ENCODE measurements at regions not wholly inside any gene's neighbourhood (a gene's known extent, or its start where the extent isn't known, plus 50 kb on each side); places are given as distances from the start of the nearest gene placed in this dataset.
A peak's percentile ranks its signal among the peaks of the same experiment; 100 is the strongest.

DNA sequence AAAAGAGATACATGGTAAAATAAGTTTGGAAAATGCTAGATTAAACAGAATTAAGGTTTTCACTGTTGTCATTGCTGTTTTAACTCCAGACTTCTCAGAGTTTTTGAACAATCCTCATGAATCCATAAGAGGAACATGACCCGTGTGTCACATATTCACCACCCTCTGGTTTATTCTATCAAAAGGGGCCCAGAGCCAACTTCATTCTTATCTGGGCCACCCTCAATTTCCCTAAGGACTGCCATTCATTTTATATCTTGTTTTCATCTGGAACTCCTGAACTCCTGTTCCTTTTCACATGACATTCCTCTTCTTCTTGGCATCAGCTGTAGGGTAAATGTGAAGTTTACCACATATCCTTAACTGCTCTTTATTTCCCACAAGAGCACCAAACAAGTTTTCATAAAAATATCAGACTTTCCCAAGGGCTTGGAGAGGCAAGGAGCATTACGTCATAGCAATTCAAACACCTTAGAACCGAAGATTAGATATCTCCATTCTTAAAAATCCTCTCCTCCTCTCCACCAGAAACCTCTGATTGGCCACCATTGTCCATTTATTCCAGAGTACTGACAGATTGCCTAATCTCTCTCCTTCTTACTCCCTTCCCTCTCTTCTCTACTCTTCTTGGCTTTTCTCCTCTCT, 225.2 kb downstream of the SEC23A start:
- DNase-seq (no peak), ATAC-seq (no peak)
- H3K9me3 Mint-ChIP-seq, result no peaks in the 10 kb centered on the region
- no peak overlapping the region for H3K4me3 Mint-ChIP-seq
- no peaks in the 10 kb centered on the region for H3K36me3 Mint-ChIP-seq (ENCODE audit: insufficient read depth)
- peaks cover 14% of the 10 kb centered on the region for H3K27me3 Mint-ChIP-seq (ENCODE audit: low read depth)
- H3K4me1 Mint-ChIP-seq (ENCODE audit: low read depth), result no peaks in the 10 kb centered on the region

DNA sequence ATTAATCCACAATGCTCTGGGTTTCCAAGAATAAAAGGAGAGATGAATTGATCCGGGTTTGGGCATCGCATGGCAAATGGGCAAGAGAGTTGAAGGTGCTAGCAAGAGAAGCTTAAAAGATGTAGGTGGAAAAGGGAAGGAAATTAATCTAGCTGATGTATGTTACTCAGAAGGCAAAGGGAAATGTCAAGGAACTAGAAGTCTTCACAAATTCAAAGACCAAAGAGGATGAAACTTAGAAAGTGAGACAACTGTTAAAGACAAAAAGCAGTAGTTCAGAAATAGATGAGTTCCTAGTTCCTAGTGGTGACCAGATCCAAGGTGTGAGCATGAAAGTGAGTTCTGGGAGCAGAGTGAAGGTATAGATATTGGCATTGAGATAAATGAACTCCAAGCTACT, 228.3 kb downstream of the SEC23A start:
- DNase-seq, result no peak
- no peaks in the 10 kb centered on the region for H3K9me3 Mint-ChIP-seq
- H3K4me3 Mint-ChIP-seq, result no peak overlapping the region
- no peaks in the 10 kb centered on the region for H3K36me3 Mint-ChIP-seq (ENCODE audit: insufficient read depth)
- no peak for ATAC-seq
- H3K27me3 Mint-ChIP-seq (ENCODE audit: low read depth), result peaks cover 10% of the 10 kb centered on the region
- H3K4me1 Mint-ChIP-seq (ENCODE audit: low read depth), result no peaks in the 10 kb centered on the region

- no peaks in the 10 kb centered on the region for H3K36me3 Mint-ChIP-seq (ENCODE audit: insufficient read depth)
- H3K4me1 Mint-ChIP-seq (ENCODE audit: low read depth), result no peaks in the 10 kb centered on the region
- DNase-seq (no peak), ATAC-seq (no peak)
- H3K27me3 Mint-ChIP-seq (ENCODE audit: low read depth), result peaks cover 6% of the 10 kb centered on the region
- no peaks in the 10 kb centered on the region for H3K9me3 Mint-ChIP-seq
- no peak overlapping the region for H3K4me3 Mint-ChIP-seq
Observed at GRCh38 chr14:38873941-38874612, 229.0 kb downstream of the SEC23A start.

- H3K27me3 Mint-ChIP-seq (ENCODE audit: low read depth), result no peaks in the 10 kb centered on the region
- H3K4me3 Mint-ChIP-seq, result no peak overlapping the region
- DNase-seq (no peak), ATAC-seq (no peak)
- no peaks in the 10 kb centered on the region for H3K9me3 Mint-ChIP-seq
- no peaks in the 10 kb centered on the region for H3K4me1 Mint-ChIP-seq (ENCODE audit: low read depth)
- no peaks in the 10 kb centered on the region for H3K36me3 Mint-ChIP-seq (ENCODE audit: insufficient read depth)
Observed at GRCh38 chr14:38870296-38870836, 232.7 kb downstream of the SEC23A start.

- Mint-ChIP-seq H3K4me1 (ENCODE audit: low read depth) (no peaks in the 10 kb centered on the region), H3K9me3 (no peaks in the 10 kb centered on the region), H3K36me3 (ENCODE audit: insufficient read depth) (no peaks in the 10 kb centered on the region), H3K27me3 (ENCODE audit: low read depth) (peaks cover 8% of the 10 kb centered on the region), H3K4me3 (no peak overlapping the region)
- DNase-seq, result no peak
- no peak for ATAC-seq
Observed at GRCh38 chr14:38868399-38869290, 234.4 kb downstream of the SEC23A start.

- H3K9me3 Mint-ChIP-seq, result no peaks in the 10 kb centered on the region
- no peak overlapping the region for H3K4me3 Mint-ChIP-seq
- H3K4me1 Mint-ChIP-seq (ENCODE audit: low read depth), result no peaks in the 10 kb centered on the region
- H3K27me3 Mint-ChIP-seq (ENCODE audit: low read depth), result peaks cover 8% of the 10 kb centered on the region
- no peaks in the 10 kb centered on the region for H3K36me3 Mint-ChIP-seq (ENCODE audit: insufficient read depth)
- ATAC-seq, result peak in 1 of 2 donors; percentile 73
- DNase-seq, result peak; percentile 23
Observed at GRCh38 chr14:38867561-38868150, 235.4 kb downstream of the SEC23A start.

GRCh38 chr14:38866461-38866860, 236.6 kb downstream of the SEC23A start:
- no peaks in the 10 kb centered on the region for H3K36me3 Mint-ChIP-seq (ENCODE audit: insufficient read depth)
- no peak for ATAC-seq
- H3K4me3 Mint-ChIP-seq, result no peak overlapping the region
- H3K9me3 Mint-ChIP-seq, result no peaks in the 10 kb centered on the region
- DNase-seq, result no peak
- no peaks in the 10 kb centered on the region for H3K4me1 Mint-ChIP-seq (ENCODE audit: low read depth)
- peaks cover 8% of the 10 kb centered on the region for H3K27me3 Mint-ChIP-seq (ENCODE audit: low read depth)

DNA sequence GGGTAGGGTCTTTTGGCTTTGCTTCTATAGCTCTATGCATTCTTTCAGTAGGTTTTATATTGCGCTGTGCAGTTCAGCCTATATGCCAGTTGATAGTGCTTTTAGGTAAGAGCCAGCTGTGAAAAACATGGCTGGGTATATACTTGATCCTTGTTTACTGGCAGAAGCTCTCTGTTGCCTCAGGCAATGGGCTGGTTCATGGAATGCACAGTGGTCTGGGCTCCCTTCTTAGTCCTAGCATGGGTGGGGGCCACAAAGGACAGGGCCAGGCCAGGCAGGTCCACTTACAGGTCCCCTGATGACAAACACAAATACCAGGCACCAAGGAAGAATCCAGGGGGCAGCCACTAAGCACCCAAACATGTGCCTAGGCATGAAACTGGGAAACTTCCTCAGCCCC, 240.7 kb downstream of the SEC23A start:
- Mint-ChIP-seq H3K36me3 (ENCODE audit: insufficient read depth) (no peaks in the 10 kb centered on the region), H3K9me3 (no peaks in the 10 kb centered on the region), H3K4me3 (no peak overlapping the region), H3K4me1 (ENCODE audit: low read depth) (no peaks in the 10 kb centered on the region), H3K27me3 (ENCODE audit: low read depth) (peaks cover 8% of the 10 kb centered on the region)
- no peak for DNase-seq
- ATAC-seq, result no peak

DNA sequence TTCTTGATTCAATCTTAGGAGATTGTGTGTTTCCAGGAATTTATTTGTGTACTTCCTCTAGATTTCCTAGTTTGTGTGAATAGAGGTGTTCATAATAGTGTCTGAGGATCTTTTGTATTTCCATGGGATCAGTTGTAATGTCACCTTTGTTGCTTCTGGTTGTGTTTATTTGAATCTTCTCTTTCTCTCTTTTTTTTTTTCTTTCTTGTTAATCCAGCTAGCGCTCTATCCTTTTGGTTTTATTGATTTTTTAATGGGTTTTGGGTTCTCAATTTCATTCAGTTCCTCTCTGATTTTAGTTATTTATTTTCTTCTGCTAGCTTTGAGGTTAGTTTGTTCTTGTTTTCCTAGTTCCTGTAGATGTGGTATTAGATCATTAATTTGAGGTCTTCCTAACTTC, 242.5 kb downstream of the SEC23A start:
- DNase-seq, result no peak
- Mint-ChIP-seq H3K4me3 (no peak overlapping the region), H3K9me3 (no peaks in the 10 kb centered on the region), H3K4me1 (ENCODE audit: low read depth) (no peaks in the 10 kb centered on the region), H3K36me3 (ENCODE audit: insufficient read depth) (no peaks in the 10 kb centered on the region), H3K27me3 (ENCODE audit: low read depth) (peaks cover 8% of the 10 kb centered on the region)
- no peak for ATAC-seq

DNA sequence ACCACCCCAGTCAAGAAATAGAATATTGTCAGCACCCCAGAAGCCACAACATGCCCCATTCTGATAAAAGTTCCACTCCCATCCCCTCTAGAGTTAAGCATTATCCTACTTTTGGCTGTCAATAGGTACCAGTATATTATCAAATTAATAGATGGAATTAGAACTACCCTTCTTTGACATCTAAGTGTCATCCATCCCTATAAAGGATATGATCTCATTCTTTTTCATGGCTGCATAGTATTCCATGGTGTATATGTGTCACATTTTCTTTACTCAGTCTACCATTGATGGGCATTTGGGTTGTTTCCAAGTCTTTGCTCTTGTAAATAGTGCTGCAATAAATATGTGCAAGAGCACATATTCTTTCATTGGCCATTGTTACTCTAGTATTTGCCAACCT, 246.2 kb downstream of the SEC23A start:
- ATAC-seq (no peak), DNase-seq (no peak)
- Mint-ChIP-seq H3K27me3 (ENCODE audit: low read depth) (no peaks in the 10 kb centered on the region), H3K9me3 (no peaks in the 10 kb centered on the region), H3K4me3 (no peak overlapping the region), H3K36me3 (ENCODE audit: insufficient read depth) (no peaks in the 10 kb centered on the region), H3K4me1 (ENCODE audit: low read depth) (no peaks in the 10 kb centered on the region)

DNA sequence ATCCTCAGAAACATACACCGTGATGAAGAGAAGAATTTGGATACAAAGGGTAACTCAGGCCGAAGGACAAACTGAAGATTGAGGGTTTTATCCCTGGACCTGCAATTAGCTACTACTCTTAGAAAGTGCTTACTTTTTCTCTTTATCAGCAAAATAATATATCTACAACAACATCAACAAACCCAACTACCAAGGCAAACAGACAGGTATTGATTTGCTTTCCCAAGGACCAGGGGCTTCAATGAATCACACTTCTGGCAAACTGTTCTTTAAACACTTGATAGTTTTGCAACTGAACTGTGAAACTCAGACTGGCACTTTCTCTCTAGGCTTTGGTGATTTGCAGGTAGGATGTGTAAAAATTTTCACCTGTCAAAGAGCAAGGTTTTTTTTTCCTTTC, 247.5 kb downstream of the SEC23A start:
- no peaks in the 10 kb centered on the region for H3K9me3 Mint-ChIP-seq
- no peaks in the 10 kb centered on the region for H3K4me1 Mint-ChIP-seq (ENCODE audit: low read depth)
- no peaks in the 10 kb centered on the region for H3K27me3 Mint-ChIP-seq (ENCODE audit: low read depth)
- H3K36me3 Mint-ChIP-seq (ENCODE audit: insufficient read depth), result no peaks in the 10 kb centered on the region
- no peak for ATAC-seq
- DNase-seq, result no peak
- no peak overlapping the region for H3K4me3 Mint-ChIP-seq

GRCh38 chr14:38851111-38851510, 251.9 kb downstream of the SEC23A start:
- Mint-ChIP-seq H3K4me3 (no peak overlapping the region), H3K9me3 (no peaks in the 10 kb centered on the region), H3K36me3 (ENCODE audit: insufficient read depth) (no peaks in the 10 kb centered on the region), H3K27me3 (ENCODE audit: low read depth) (no peaks in the 10 kb centered on the region), H3K4me1 (ENCODE audit: low read depth) (no peaks in the 10 kb centered on the region)
- DNase-seq (no peak), ATAC-seq (no peak)

- H3K36me3 Mint-ChIP-seq (ENCODE audit: insufficient read depth), result no peaks in the 10 kb centered on the region
- H3K9me3 Mint-ChIP-seq, result no peaks in the 10 kb centered on the region
- no peak for ATAC-seq
- H3K27me3 Mint-ChIP-seq (ENCODE audit: low read depth), result no peaks in the 10 kb centered on the region
- H3K4me1 Mint-ChIP-seq (ENCODE audit: low read depth), result no peaks in the 10 kb centered on the region
- H3K4me3 Mint-ChIP-seq, result no peak overlapping the region
- no peak for DNase-seq
Observed at GRCh38 chr14:38850664-38851063, 252.4 kb downstream of the SEC23A start.

DNA sequence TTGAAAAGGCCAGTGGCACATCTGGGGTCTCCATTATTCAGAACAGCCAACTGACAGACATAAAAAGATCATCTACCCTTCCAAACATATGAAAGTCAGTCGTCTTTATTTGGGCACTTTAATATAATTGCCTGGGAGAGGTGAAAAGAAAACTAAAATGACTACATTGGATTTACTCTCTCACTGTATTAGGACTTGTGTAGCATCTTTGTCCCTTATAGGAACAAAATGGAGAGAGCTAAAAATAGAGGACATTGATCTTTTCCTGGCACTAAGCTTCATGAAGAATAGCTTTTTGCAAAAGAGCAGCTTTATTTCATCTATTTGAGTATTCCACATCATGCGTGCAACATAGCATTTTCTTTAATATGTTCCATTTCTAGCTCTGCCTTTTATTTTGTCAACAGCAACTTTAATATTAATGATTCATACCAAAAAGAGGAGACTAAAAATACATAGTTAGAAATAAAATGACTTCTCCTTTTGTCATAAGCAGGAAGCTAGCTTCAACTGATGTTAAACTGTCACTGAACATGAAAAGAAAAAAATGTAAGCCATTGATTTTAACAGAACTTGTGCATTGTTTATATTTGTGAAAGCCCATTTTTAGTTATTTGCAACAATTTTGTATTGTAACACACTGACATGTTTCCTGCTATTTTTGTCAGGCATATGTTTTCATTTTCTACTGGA, 254.6 kb downstream of the SEC23A start:
- no peaks in the 10 kb centered on the region for H3K9me3 Mint-ChIP-seq
- DNase-seq, result no peak
- no peak overlapping the region for H3K4me3 Mint-ChIP-seq
- no peaks in the 10 kb centered on the region for H3K27me3 Mint-ChIP-seq (ENCODE audit: low read depth)
- no peaks in the 10 kb centered on the region for H3K4me1 Mint-ChIP-seq (ENCODE audit: low read depth)
- no peaks in the 10 kb centered on the region for H3K36me3 Mint-ChIP-seq (ENCODE audit: insufficient read depth)
- no peak for ATAC-seq

All from activated T-cell treated with anti-CD3 and anti-CD28 coated beads, Interleukin-2, amount 50 U/mL, for 4 hours (primary cell).